Neural cell (in vitro differentiated cells): ENCODE measurements at regions not wholly inside any gene's neighbourhood (a gene's known extent, or its start where the extent isn't known, plus 50 kb on each side); places are given as distances from the start of the nearest gene placed in this dataset.

Experiments used
- CTCF ChIP-seq: fragments of 450-650 bp; IDR thresholded peaks from 2 replicates; pipeline ENCODE4 v1.5.1; 2014; ENCODE audit warnings: antibody characterized with exemption, mild to moderate bottlenecking, moderate library complexity; ENCODE audit not compliant: poor library complexity, severe bottlenecking
- EZH2 ChIP-seq: fragments of 200-600, 300-800 bp; shearing (Covaris generic), sonication (generic); IDR thresholded peaks from 2 replicates; pipeline ENCODE4 v1.6.1; 2014; ENCODE audit warnings: antibody characterized with exemption, low read length, borderline replicate concordance, mild to moderate bottlenecking; ENCODE audit not compliant: insufficient read depth, poor library complexity, severe bottlenecking
- POLR2AphosphoS5 ChIP-seq: IDR thresholded peaks from 2 replicates; pipeline ENCODE4 v1.6.1; 2012
- REST ChIP-seq: IDR thresholded peaks from 2 replicates; pipeline ENCODE4 v1.6.1; 2012; ENCODE audit warnings: borderline replicate concordance
- TAF1 ChIP-seq: IDR thresholded peaks from 2 replicates; pipeline ENCODE4 v1.6.1; 2012; ENCODE audit warnings: low read depth

DNA sequence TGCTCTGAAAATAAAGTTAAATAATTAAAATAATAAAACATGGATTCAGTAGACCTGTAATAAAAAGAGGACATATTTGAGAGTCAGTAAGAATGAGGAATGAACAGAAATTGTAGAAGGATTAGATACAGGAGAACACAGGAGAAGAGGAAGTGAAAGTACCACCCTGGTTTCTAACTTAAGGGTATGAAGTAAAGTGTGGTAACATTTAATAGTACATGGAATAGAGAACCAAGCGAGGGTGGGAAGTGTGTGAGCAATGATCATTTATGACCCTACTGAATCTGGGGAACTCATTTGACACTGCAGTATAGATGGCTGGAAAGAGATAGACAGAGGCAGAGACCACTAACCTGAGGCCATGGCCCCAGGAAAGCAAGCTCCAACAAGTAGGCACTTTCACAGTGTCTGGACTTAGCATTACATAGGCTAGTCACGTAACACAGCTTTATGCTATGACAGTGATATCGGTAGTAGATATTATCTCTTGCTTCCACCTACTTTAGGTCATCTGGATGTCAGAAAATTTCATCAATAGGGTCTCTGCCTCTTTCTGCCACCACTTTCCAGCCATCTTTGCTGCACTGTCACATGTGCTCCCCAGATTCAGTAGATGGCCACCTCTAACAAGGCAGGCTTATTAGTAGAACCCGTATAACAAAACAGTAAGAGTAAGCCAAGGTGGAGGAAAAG, 633.9 kb upstream of the MIR17HG start:
- no peak for TF ChIP-seq CTCF
- no peak for TF ChIP-seq EZH2
- no peak for TF ChIP-seq REST
- no peak for TF ChIP-seq TAF1
- TF ChIP-seq POLR2AphosphoS5: no peak
